ENCODE measurements at regions not wholly inside any gene's neighbourhood (a gene's known extent, or its start where the extent isn't known, plus 50 kb on each side); places are given as distances from the start of the nearest gene placed in this dataset.

GRCh38 chr18:61643884-61644647 lies 248.7 kb downstream of the RNF152 start:
- no peak for DNase-seq (ENCODE audit: low read depth)
- Histone ChIP-seq H3K79me2 (ENCODE audit: insufficient read depth, low read length) (no peaks in the 10 kb centered on the region), H2AFZ (ENCODE audit: low read depth, low read length) (no peak overlapping the region), H3K4me2 (ENCODE audit: low read length) (no peak overlapping the region), H3K36me3 (ENCODE audit: insufficient read depth, low read length) (no peaks in the 10 kb centered on the region), H3K27ac (ENCODE audit: low read depth, low read length) (no peak overlapping the region), H3K9ac (ENCODE audit: low read length) (no peak overlapping the region), H3K4me3 (ENCODE audit: insufficient read depth, low read depth, low read length) (no peak overlapping the region), H3K9me3 (ENCODE audit: insufficient read depth, low read depth, low read length) (no peaks in the 10 kb centered on the region), H3K4me1 (ENCODE audit: insufficient read depth, low read length) (no peaks in the 10 kb centered on the region), H3K27me3 (ENCODE audit: insufficient read depth, low read length) (no peaks in the 10 kb centered on the region), H4K20me1 (ENCODE audit: insufficient read depth, low read length) (no peaks in the 10 kb centered on the region)
- Mint-ChIP-seq H3K4me1 (ENCODE audit: low read depth, unreplicated experiment) (peaks cover 1% of the 10 kb centered on the region), H3K9me3 (ENCODE audit: unreplicated experiment) (peaks cover 1% of the 10 kb centered on the region), H3K27me3 (ENCODE audit: low read depth, unreplicated experiment) (peaks cover 4% of the 10 kb centered on the region), H3K27ac (ENCODE audit: unreplicated experiment) (no peak overlapping the region), H3K4me3 (ENCODE audit: unreplicated experiment) (no peak overlapping the region), H3K36me3 (ENCODE audit: low read depth, unreplicated experiment) (peaks cover under 1% of the 10 kb centered on the region)
- no peak for TF ChIP-seq CTCF (IDR thresholded peaks at IDR 0.05; ENCODE audit: insufficient read depth, low read depth, low read length)
- TF ChIP-seq EZH2 (IDR thresholded peaks at IDR 0.05; ENCODE audit: insufficient read depth, low read length): no peak
- no peak for FAIRE-seq

DNA sequence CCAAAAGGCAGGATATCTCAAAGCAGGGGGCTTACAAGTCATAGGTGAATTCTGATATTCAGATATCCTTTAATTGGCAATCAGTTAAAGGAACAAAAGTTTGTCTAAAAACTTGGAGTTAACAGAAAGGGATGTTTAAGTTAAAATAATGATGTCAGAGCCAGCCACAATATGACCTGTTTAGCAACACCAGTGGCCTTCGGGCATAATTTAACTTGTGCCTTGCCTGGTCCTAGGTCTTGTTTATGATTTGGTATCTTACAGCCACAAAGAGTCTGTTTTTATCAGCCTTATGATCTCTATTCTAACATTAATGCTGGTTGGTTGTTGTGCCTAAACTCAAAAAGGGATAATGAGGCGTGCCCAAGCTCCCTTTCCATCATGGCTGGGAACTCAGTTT lies 252.9 kb downstream of the RNF152 start:
- FAIRE-seq (no peak), DNase-seq (ENCODE audit: low read depth) (no peak)
- Histone ChIP-seq H4K20me1 (ENCODE audit: insufficient read depth, low read length) (no peaks in the 10 kb centered on the region), H3K27ac (ENCODE audit: low read depth, low read length) (no peak overlapping the region), H3K79me2 (ENCODE audit: insufficient read depth, low read length) (no peaks in the 10 kb centered on the region), H3K27me3 (ENCODE audit: insufficient read depth, low read length) (no peaks in the 10 kb centered on the region), H3K36me3 (ENCODE audit: insufficient read depth, low read length) (no peaks in the 10 kb centered on the region), H2AFZ (ENCODE audit: low read depth, low read length) (no peak overlapping the region), H3K4me3 (ENCODE audit: insufficient read depth, low read depth, low read length) (no peak overlapping the region), H3K4me1 (ENCODE audit: insufficient read depth, low read length) (no peaks in the 10 kb centered on the region), H3K4me2 (ENCODE audit: low read length) (no peak overlapping the region), H3K9me3 (ENCODE audit: insufficient read depth, low read depth, low read length) (no peaks in the 10 kb centered on the region), H3K9ac (ENCODE audit: low read length) (no peak overlapping the region)
- TF ChIP-seq EZH2 (IDR thresholded peaks at IDR 0.05; ENCODE audit: insufficient read depth, low read length): no peak
- TF ChIP-seq CTCF (IDR thresholded peaks at IDR 0.05; ENCODE audit: insufficient read depth, low read depth, low read length): no peak
- Mint-ChIP-seq H3K27me3 (ENCODE audit: low read depth, unreplicated experiment) (peaks cover 4% of the 10 kb centered on the region), H3K4me3 (ENCODE audit: unreplicated experiment) (no peak overlapping the region), H3K4me1 (ENCODE audit: low read depth, unreplicated experiment) (peaks cover 7% of the 10 kb centered on the region), H3K36me3 (ENCODE audit: low read depth, unreplicated experiment) (no peaks in the 10 kb centered on the region), H3K27ac (ENCODE audit: unreplicated experiment) (no peak overlapping the region), H3K9me3 (ENCODE audit: unreplicated experiment) (no peaks in the 10 kb centered on the region)

DNA sequence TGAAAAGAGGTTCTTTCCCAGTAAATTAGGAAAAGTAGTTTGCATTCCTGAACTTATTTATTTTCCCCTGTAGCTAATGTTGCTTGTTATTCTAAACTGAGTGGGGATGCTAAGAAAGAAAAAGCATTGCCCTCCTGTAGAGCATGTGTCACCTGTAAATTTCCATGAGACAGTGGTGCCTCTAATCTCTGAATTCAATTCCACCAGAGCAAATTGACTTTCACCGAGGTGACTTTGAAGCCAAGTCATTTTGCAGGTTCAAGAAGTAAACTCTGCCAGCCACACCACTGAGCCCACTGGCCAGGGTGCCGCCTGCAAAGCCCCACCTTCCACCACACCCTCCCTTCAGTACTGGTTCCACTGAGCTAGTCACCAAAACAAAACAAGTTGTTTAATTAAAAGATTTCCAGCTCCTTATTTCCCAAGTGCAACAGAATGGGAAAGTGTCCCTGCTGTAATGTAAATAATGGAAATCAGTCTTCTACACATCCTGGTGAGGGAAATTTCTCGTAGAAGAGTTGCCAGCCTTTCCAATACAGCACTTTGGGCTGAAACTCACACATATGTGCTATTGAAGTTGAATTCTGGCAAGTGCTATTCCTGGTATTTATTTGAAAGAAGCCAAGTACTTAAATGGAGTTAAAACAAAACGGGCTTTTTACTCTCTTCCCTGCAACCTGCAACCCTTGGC lies 254.8 kb downstream of the RNF152 start:
- Histone ChIP-seq H3K36me3 (ENCODE audit: insufficient read depth, low read length) (no peaks in the 10 kb centered on the region), H3K27ac (ENCODE audit: low read depth, low read length) (no peak overlapping the region), H3K4me3 (ENCODE audit: insufficient read depth, low read depth, low read length) (no peak overlapping the region), H2AFZ (ENCODE audit: low read depth, low read length) (no peak overlapping the region), H3K4me1 (ENCODE audit: insufficient read depth, low read length) (no peaks in the 10 kb centered on the region), H3K9me3 (ENCODE audit: insufficient read depth, low read depth, low read length) (no peaks in the 10 kb centered on the region), H3K27me3 (ENCODE audit: insufficient read depth, low read length) (no peaks in the 10 kb centered on the region), H3K9ac (ENCODE audit: low read length) (no peak overlapping the region), H3K4me2 (ENCODE audit: low read length) (no peak overlapping the region), H3K79me2 (ENCODE audit: insufficient read depth, low read length) (no peaks in the 10 kb centered on the region), H4K20me1 (ENCODE audit: insufficient read depth, low read length) (no peaks in the 10 kb centered on the region)
- TF ChIP-seq CTCF (IDR thresholded peaks at IDR 0.05; ENCODE audit: insufficient read depth, low read depth, low read length) (no peak), EZH2 (IDR thresholded peaks at IDR 0.05; ENCODE audit: insufficient read depth, low read length) (no peak)
- peaks cover 4% of the 10 kb centered on the region for H3K27me3 Mint-ChIP-seq (ENCODE audit: low read depth, unreplicated experiment)
- peaks cover 7% of the 10 kb centered on the region for H3K4me1 Mint-ChIP-seq (ENCODE audit: low read depth, unreplicated experiment)
- FAIRE-seq: no peak
- H3K27ac Mint-ChIP-seq (ENCODE audit: unreplicated experiment): no peak overlapping the region
- no peaks in the 10 kb centered on the region for H3K36me3 Mint-ChIP-seq (ENCODE audit: low read depth, unreplicated experiment)
- DNase-seq (ENCODE audit: low read depth): no peak
- H3K4me3 Mint-ChIP-seq (ENCODE audit: unreplicated experiment): no peak overlapping the region
- no peaks in the 10 kb centered on the region for H3K9me3 Mint-ChIP-seq (ENCODE audit: unreplicated experiment)
